ENCODE measurements at regions not wholly inside any gene's neighbourhood (a gene's known extent, or its start where the extent isn't known, plus 50 kb on each side); places are given as distances from the start of the nearest gene placed in this dataset.

DNA sequence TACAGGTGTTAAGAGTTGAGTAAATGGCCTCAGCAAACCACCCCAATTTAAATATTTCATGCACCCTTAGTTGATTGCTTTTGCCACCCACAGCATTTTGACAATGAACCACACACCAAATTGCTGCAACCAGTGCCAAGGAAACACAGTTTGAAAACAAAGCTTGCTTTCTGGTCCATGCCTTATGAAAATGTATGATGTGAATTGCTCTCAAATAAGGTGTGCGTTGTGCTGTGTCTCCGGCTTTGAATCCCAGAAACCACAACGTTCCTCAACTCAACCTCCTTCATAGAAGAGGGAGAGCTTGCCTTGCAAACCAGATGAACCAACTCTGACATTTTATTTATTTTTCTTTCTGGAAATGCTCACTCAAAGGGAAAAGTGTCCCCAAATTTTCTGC lies 762.7 kb downstream of the TLE1 start (continued):
- TF ChIP-seq, protein P1, sequence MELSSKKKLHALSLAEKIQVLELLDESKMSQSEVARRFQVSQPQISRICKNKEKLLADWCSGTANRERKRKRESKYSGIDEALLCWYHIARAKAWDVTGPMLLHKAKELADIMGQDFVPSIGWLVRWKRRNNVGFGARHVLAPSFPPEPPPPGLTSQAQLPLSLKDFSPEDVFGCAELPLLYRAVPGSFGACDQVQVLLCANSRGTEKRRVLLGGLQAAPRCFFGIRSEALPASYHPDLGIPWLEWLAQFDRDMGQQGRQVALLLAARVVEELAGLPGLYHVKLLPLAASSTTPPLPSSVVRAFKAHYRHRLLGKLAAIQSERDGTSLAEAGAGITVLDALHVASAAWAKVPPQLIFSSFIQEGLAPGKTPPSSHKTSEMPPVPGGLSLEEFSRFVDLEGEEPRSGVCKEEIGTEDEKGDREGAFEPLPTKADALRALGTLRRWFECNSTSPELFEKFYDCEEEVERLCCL (CRISPR knock-in tag; IDR thresholded peaks at IDR 0.05; ENCODE audit: borderline replicate concordance): no peak

DNA sequence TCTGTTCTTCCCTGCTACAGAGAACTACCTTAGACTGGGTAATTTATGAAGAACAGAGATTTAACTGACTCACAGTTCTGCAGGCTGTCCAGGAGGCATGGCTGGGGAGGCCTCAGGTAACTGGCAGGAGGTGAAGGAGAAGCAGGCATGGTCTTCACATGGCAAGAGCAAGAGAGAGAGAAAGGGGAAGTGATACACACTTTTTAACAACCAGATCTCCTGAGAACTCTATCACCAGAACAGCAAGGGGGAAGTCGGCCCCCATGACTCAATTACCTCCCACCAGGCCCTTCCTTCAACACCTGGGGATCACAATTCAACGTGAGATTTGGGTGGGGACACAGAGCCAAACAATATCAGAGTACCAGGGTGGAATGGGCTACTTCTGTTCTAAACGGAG lies 766.8 kb downstream of the TLE1 start:
- no peak overlapping the region for H3K9ac ChIP-seq (ENCODE audit: insufficient read depth, low read depth, low read length)
- H3K27me3 ChIP-seq (ENCODE audit: control insufficient read depth in 1 of 2, insufficient read depth in 2 of 2, low read length in 2 of 2): no peaks in the 10 kb centered on the region
- FAIRE-seq (no peak), DNase-seq (ENCODE audit: low spot score) (no peak), ATAC-seq (no peak)
- ChIA-PET POLR2A (no interaction called here), CTCF (ENCODE audit: low intra/inter-chr PET ratio, low total read pairs) (no interaction called here)
- H3K4me2 ChIP-seq (ENCODE audit: low read depth, low read length): no peak overlapping the region
- intact Hi-C loops (cut with micrococcal nuclease; ENCODE audit: unreplicated experiment) (no loop called here), in situ Hi-C loops (cut with HindIII; ENCODE audit: extremely low pct_ligation_motif_present, low pct_unique_long_range_greater_than_20kb) (no loop called here)
- H3K4me3 ChIP-seq (replicated peaks in 1 of 3; ENCODE audit: insufficient read depth in 1 of 3, low read depth in 2 of 3, low read length in 3 of 3): no peak overlapping the region
- no peaks in the 10 kb centered on the region; the same call in 1 of the 2 replicates for H3K9me3 ChIP-seq (ENCODE audit: low read length)
- 0% methylated on average over 3 of the region's 3 CpGs for WGBS (ENCODE audit: low lambda C conversion rate)
- TF ChIP-seq, protein P2, sequence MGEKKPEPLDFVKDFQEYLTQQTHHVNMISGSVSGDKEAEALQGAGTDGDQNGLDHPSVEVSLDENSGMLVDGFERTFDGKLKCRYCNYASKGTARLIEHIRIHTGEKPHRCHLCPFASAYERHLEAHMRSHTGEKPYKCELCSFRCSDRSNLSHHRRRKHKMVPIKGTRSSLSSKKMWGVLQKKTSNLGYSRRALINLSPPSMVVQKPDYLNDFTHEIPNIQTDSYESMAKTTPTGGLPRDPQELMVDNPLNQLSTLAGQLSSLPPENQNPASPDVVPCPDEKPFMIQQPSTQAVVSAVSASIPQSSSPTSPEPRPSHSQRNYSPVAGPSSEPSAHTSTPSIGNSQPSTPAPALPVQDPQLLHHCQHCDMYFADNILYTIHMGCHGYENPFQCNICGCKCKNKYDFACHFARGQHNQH (CRISPR knock-in tag; IDR thresholded peaks at IDR 0.05): no peak
- TF ChIP-seq SP2 (CRISPR knock-in tag; IDR thresholded peaks at IDR 0.05) (no peak), GABPB1 (CRISPR knock-in tag; IDR thresholded peaks at IDR 0.05) (no peak), ZNF850 (CRISPR knock-in tag; conservative IDR thresholded peaks at IDR 0.05) (no peak), BCL6 (CRISPR knock-in tag; IDR thresholded peaks at IDR 0.05) (no peak), MAFK (conservative IDR thresholded peaks at IDR 0.05 in 1 of 2, IDR thresholded peaks at IDR 0.05 in 1 of 2; ENCODE audit: low read length in 2 of 2) (no peak), EEA1 (CRISPR knock-in tag; IDR thresholded peaks at IDR 0.05; ENCODE audit: borderline replicate concordance) (no peak), MLLT10 (CRISPR knock-in tag; IDR thresholded peaks at IDR 0.05) (no peak), JUNB (CRISPR knock-in tag; IDR thresholded peaks at IDR 0.05; ENCODE audit: borderline replicate concordance) (no peak), BORCS8-MEF2B (CRISPR knock-in tag; IDR thresholded peaks at IDR 0.05) (no peak)
- TF ChIP-seq, protein P3, sequence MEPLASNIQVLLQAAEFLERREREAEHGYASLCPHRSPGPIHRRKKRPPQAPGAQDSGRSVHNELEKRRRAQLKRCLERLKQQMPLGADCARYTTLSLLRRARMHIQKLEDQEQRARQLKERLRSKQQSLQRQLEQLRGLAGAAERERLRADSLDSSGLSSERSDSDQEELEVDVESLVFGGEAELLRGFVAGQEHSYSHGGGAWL (CRISPR knock-in tag; IDR thresholded peaks at IDR 0.05): no peak
- TF ChIP-seq, protein P4, sequence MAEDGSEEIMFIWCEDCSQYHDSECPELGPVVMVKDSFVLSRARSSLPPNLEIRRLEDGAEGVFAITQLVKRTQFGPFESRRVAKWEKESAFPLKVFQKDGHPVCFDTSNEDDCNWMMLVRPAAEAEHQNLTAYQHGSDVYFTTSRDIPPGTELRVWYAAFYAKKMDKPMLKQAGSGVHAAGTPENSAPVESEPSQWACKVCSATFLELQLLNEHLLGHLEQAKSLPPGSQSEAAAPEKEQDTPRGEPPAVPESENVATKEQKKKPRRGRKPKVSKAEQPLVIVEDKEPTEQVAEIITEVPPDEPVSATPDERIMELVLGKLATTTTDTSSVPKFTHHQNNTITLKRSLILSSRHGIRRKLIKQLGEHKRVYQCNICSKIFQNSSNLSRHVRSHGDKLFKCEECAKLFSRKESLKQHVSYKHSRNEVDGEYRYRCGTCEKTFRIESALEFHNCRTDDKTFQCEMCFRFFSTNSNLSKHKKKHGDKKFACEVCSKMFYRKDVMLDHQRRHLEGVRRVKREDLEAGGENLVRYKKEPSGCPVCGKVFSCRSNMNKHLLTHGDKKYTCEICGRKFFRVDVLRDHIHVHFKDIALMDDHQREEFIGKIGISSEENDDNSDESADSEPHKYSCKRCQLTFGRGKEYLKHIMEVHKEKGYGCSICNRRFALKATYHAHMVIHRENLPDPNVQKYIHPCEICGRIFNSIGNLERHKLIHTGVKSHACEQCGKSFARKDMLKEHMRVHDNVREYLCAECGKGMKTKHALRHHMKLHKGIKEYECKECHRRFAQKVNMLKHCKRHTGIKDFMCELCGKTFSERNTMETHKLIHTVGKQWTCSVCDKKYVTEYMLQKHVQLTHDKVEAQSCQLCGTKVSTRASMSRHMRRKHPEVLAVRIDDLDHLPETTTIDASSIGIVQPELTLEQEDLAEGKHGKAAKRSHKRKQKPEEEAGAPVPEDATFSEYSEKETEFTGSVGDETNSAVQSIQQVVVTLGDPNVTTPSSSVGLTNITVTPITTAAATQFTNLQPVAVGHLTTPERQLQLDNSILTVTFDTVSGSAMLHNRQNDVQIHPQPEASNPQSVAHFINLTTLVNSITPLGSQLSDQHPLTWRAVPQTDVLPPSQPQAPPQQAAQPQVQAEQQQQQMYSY (CRISPR knock-in tag; IDR thresholded peaks at IDR 0.05): no peak
- TF ChIP-seq, protein P5, sequence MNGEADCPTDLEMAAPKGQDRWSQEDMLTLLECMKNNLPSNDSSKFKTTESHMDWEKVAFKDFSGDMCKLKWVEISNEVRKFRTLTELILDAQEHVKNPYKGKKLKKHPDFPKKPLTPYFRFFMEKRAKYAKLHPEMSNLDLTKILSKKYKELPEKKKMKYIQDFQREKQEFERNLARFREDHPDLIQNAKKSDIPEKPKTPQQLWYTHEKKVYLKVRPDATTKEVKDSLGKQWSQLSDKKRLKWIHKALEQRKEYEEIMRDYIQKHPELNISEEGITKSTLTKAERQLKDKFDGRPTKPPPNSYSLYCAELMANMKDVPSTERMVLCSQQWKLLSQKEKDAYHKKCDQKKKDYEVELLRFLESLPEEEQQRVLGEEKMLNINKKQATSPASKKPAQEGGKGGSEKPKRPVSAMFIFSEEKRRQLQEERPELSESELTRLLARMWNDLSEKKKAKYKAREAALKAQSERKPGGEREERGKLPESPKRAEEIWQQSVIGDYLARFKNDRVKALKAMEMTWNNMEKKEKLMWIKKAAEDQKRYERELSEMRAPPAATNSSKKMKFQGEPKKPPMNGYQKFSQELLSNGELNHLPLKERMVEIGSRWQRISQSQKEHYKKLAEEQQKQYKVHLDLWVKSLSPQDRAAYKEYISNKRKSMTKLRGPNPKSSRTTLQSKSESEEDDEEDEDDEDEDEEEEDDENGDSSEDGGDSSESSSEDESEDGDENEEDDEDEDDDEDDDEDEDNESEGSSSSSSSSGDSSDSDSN (CRISPR knock-in tag; IDR thresholded peaks at IDR 0.05): no peak
- BruUV-seq (replicated peaks): no TSS peak
- H3K27ac ChIP-seq (ENCODE audit: extremely low read length, insufficient read depth, low read length): no peak overlapping the region
- H3K4me1 ChIP-seq (ENCODE audit: insufficient read depth, low read length): no peaks in the 10 kb centered on the region
- H3K79me2 ChIP-seq (ENCODE audit: insufficient read depth, low read length): no peaks in the 10 kb centered on the region
- H3K36me3 ChIP-seq (replicated peaks in 1 of 2; ENCODE audit: control insufficient read depth in 1 of 2, insufficient read depth in 2 of 2, low read length in 2 of 2): no peaks in the 10 kb centered on the region
- no peak overlapping the region for H2AFZ ChIP-seq (ENCODE audit: low read length)
- no peaks in the 10 kb centered on the region for H4K20me1 ChIP-seq (ENCODE audit: insufficient read depth, low read length)
